OCI-LY3 (cell line): ENCODE measurements at regions not wholly inside any gene's neighbourhood (a gene's known extent, or its start where the extent isn't known, plus 50 kb on each side); places are given as distances from the start of the nearest gene placed in this dataset.

Experiments
- EZH2phosphoT487 ChIP-seq: fragments of 200-600 bp; shearing (Covaris generic); IDR thresholded peaks from 2 replicates; pipeline ENCODE4 v1.6.1; 2018; ENCODE audit warnings: antibody characterized with exemption, mixed run types, low read depth
- TF ChIP-seq, protein P1 (sequence below): fragments of 200-600, 300-600 bp; sonication (generic); IDR thresholded peaks from 2 replicates; pipeline ENCODE4 v1.5.1; 2014; ENCODE audit warnings: antibody characterized with exemption, low read length, low read depth

GRCh38 chr2:144759746-144760145 is 239.8 kb upstream of the ZEB2 start:
- TF ChIP-seq, protein P1, sequence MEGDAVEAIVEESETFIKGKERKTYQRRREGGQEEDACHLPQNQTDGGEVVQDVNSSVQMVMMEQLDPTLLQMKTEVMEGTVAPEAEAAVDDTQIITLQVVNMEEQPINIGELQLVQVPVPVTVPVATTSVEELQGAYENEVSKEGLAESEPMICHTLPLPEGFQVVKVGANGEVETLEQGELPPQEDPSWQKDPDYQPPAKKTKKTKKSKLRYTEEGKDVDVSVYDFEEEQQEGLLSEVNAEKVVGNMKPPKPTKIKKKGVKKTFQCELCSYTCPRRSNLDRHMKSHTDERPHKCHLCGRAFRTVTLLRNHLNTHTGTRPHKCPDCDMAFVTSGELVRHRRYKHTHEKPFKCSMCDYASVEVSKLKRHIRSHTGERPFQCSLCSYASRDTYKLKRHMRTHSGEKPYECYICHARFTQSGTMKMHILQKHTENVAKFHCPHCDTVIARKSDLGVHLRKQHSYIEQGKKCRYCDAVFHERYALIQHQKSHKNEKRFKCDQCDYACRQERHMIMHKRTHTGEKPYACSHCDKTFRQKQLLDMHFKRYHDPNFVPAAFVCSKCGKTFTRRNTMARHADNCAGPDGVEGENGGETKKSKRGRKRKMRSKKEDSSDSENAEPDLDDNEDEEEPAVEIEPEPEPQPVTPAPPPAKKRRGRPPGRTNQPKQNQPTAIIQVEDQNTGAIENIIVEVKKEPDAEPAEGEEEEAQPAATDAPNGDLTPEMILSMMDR, result no peak
- no peak for TF ChIP-seq EZH2phosphoT487
